DND-41 (cell line): ENCODE measurements at regions not wholly inside any gene's neighbourhood (a gene's known extent, or its start where the extent isn't known, plus 50 kb on each side); places are given as distances from the start of the nearest gene placed in this dataset.

Experiments
- ATAC-seq: fragments of 200-7000 bp; cut with Tn5 transposase; 3 replicates; pipeline ENCODE4 v1.9.1; 2021; ENCODE audit warnings: low read depth; ENCODE audit not compliant: insufficient read depth
- DNase-seq: peaks from one replicate; pipeline ENCODE4 v3.0.0-alpha.2; 2020
- H2AFZ ChIP-seq: 2 replicates; pipeline ENCODE4 v1.6.0; 2012; ENCODE audit warnings: low read depth, low read length
- H3K27ac ChIP-seq: 2 replicates; pipeline ENCODE4 v1.5.1; 2012; ENCODE audit warnings: low read length, inconsistent platforms
- H3K27me3 ChIP-seq: fragments of 200-600 bp; sonication (generic); 2 replicates; pipeline ENCODE4 v1.6.0; 2012; ENCODE audit warnings: low read length, mild to moderate bottlenecking, inconsistent platforms; ENCODE audit not compliant: insufficient read depth, poor library complexity
- H3K36me3 ChIP-seq: 2 replicates; pipeline ENCODE4 v1.5.1; 2012; ENCODE audit warnings: low read length, inconsistent platforms; ENCODE audit not compliant: insufficient read depth
- H3K4me1 ChIP-seq: 2 replicates; pipeline ENCODE4 v1.5.1; 2012; ENCODE audit warnings: mild to moderate bottlenecking, low read length; ENCODE audit not compliant: insufficient read depth
- H3K4me2 ChIP-seq: 2 replicates; pipeline ENCODE4 v1.6.0; 2012; ENCODE audit warnings: mild to moderate bottlenecking, moderate library complexity, low read length, inconsistent platforms; ENCODE audit not compliant: insufficient read depth
- H3K4me3 ChIP-seq, 2 experiments: fragments of 200-600 bp in 1 of 2; shearing (Covaris generic) in 1 of 2; 2 replicates each; pipeline ENCODE4 v1.5.1; 2012 to 2016; ENCODE audit warnings: inconsistent platforms in 2 of 2, low read length in 2 of 2, mild to moderate bottlenecking in 2 of 2, low read depth in 1 of 2, moderate library complexity in 1 of 2
- H3K79me2 ChIP-seq: 2 replicates; pipeline ENCODE4 v1.6.0; 2012; ENCODE audit warnings: low read length, inconsistent platforms; ENCODE audit not compliant: insufficient read depth
- H3K9ac ChIP-seq: 2 replicates; pipeline ENCODE4 v1.6.0; 2012; ENCODE audit warnings: low read depth, mild to moderate bottlenecking, inconsistent platforms, low read length, moderate library complexity
- H3K9me3 ChIP-seq: 2 replicates; pipeline ENCODE4 v1.5.1; 2012; ENCODE audit warnings: low read length, moderate library complexity, mild to moderate bottlenecking, inconsistent platforms; ENCODE audit not compliant: insufficient read depth, severe bottlenecking
- H4K20me1 ChIP-seq: 2 replicates; pipeline ENCODE4 v1.6.0; 2012; ENCODE audit warnings: low read length; ENCODE audit not compliant: insufficient read depth
- EZH2 ChIP-seq: IDR thresholded peaks from 3 replicates; pipeline ENCODE4 v1.6.1; 2012; ENCODE audit warnings: borderline replicate concordance, low read depth, mild to moderate bottlenecking, moderate library complexity, low read length, inconsistent platforms; ENCODE audit not compliant: severe bottlenecking
- TF ChIP-seq, protein P1 (sequence below): IDR thresholded peaks from 2 replicates; pipeline ENCODE4 v1.5.1; 2012; ENCODE audit warnings: borderline replicate concordance, low read length, moderate library complexity, mild to moderate bottlenecking; ENCODE audit not compliant: poor library complexity, severe bottlenecking; ENCODE audit errors: extremely low read depth

DNA sequence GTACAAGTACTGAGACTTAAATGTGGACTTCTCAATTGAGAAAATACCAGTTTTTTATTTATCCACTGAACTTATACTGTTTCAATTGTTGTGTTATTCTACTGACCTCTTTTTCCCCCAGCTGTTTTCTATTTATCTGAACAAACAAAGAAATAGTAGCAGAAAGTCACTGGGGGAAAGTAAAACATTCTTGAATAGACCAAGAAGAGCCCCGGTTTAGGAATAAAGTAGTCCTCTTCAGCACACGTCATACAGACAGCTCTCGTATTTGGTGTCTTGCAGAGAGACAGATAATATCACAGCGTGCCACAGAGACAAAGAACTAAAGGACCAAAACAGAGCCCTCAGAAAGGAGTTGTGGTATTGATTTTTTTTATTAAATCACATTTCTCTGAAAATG is 1159.1 kb upstream of the CDH8 start:
- DNase-seq = no peak
- no peak for ATAC-seq

DNA sequence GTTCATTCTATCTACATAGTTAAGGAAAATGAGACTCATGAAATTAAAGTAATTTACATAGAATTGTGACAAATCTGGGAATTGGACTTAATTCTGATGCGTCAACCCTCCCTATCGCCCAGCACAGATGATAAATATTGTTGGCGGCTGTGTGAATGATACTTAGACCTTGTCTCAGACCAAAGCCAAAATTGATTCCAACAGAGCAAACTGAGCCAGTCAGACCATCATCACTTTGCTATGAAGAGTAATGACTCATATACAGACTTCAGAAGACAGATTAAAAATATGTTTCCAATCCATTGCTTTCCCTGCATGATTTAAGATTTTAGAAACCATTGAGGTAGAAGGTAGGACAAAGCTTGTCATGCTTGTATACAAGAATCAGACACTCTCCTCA is 1156.7 kb upstream of the CDH8 start:
- H3K4me3 ChIP-seq = no peak overlapping the region
- TF ChIP-seq, protein P1, sequence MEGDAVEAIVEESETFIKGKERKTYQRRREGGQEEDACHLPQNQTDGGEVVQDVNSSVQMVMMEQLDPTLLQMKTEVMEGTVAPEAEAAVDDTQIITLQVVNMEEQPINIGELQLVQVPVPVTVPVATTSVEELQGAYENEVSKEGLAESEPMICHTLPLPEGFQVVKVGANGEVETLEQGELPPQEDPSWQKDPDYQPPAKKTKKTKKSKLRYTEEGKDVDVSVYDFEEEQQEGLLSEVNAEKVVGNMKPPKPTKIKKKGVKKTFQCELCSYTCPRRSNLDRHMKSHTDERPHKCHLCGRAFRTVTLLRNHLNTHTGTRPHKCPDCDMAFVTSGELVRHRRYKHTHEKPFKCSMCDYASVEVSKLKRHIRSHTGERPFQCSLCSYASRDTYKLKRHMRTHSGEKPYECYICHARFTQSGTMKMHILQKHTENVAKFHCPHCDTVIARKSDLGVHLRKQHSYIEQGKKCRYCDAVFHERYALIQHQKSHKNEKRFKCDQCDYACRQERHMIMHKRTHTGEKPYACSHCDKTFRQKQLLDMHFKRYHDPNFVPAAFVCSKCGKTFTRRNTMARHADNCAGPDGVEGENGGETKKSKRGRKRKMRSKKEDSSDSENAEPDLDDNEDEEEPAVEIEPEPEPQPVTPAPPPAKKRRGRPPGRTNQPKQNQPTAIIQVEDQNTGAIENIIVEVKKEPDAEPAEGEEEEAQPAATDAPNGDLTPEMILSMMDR = no peak
- no peak for TF ChIP-seq EZH2
- no peak overlapping the region for H3K27ac ChIP-seq
- no peaks in the 10 kb centered on the region for H3K4me1 ChIP-seq
- no peaks in the 10 kb centered on the region for H4K20me1 ChIP-seq
- ATAC-seq (no peak), DNase-seq (no peak)
- H3K9me3 ChIP-seq = no peaks in the 10 kb centered on the region
- H3K9ac ChIP-seq = no peak overlapping the region
- H3K36me3 ChIP-seq = no peaks in the 10 kb centered on the region
- no peaks in the 10 kb centered on the region for H3K27me3 ChIP-seq
- no peak overlapping the region for H3K4me2 ChIP-seq
- H2AFZ ChIP-seq = no peak overlapping the region
- H3K79me2 ChIP-seq = no peaks in the 10 kb centered on the region

More for the DNA sequence above, 1159.1 kb upstream of the CDH8 start:
- Histone ChIP-seq H3K4me3 (no peak overlapping the region), H3K27ac (no peak overlapping the region), H3K9me3 (no peaks in the 10 kb centered on the region), H3K79me2 (no peaks in the 10 kb centered on the region), H3K9ac (no peak overlapping the region), H3K4me2 (no peak overlapping the region), H3K4me1 (no peaks in the 10 kb centered on the region), H3K36me3 (no peaks in the 10 kb centered on the region), H3K27me3 (no peaks in the 10 kb centered on the region), H4K20me1 (no peaks in the 10 kb centered on the region), H2AFZ (no peak overlapping the region)
- TF ChIP-seq, protein P1 = no peak
- TF ChIP-seq EZH2 = no peak

DNA sequence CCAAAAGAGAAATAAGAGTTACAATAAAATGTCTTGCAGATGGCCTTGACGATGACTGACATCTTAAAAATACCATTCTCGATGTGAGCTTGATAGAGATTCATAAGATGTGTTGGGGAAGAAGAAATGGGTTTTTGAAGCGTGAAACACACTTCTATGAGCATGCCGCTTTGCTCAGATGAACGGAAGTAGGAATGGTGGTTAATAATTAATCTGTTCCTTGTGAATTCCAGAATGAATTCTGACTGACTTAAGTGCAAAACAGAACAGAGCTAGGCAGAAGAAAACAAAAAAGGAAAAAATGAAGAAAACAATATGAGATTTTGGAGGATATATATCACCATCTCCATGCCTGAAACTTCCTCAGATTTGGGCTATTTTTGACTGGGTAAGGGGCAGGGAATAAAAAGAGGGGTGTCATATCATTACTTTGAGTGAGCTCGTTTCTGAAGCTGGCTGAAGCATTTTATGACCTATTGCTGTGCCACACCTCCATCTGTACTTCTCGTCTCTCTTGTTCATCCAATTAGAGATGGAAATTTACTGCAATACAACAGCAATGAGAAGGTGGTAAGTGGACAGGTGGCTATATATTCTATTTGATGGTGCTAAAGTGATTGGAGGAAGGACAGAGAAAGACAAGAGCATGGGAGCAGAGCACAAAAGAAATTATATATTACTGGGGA is 1152.0 kb upstream of the CDH8 start:
- H3K9me3 ChIP-seq = no peaks in the 10 kb centered on the region
- ATAC-seq = no peak
- no peak overlapping the region for H3K9ac ChIP-seq

More for the DNA sequence above, 1152.0 kb upstream of the CDH8 start:
- no peaks in the 10 kb centered on the region for H3K36me3 ChIP-seq
- no peak overlapping the region for H3K4me2 ChIP-seq
- DNase-seq = no peak
- no peaks in the 10 kb centered on the region for H3K79me2 ChIP-seq
- H3K4me1 ChIP-seq = no peaks in the 10 kb centered on the region
- no peak for TF ChIP-seq EZH2
- TF ChIP-seq, protein P1 = no peak
- no peak overlapping the region for H3K4me3 ChIP-seq
- H4K20me1 ChIP-seq = no peaks in the 10 kb centered on the region
- no peaks in the 10 kb centered on the region for H3K27me3 ChIP-seq
- H2AFZ ChIP-seq = no peak overlapping the region
- H3K27ac ChIP-seq = no peak overlapping the region
